ENCODE measurements at regions not wholly inside any gene's neighbourhood (a gene's known extent, or its start where the extent isn't known, plus 50 kb on each side); places are given as distances from the start of the nearest gene placed in this dataset.

DNA sequence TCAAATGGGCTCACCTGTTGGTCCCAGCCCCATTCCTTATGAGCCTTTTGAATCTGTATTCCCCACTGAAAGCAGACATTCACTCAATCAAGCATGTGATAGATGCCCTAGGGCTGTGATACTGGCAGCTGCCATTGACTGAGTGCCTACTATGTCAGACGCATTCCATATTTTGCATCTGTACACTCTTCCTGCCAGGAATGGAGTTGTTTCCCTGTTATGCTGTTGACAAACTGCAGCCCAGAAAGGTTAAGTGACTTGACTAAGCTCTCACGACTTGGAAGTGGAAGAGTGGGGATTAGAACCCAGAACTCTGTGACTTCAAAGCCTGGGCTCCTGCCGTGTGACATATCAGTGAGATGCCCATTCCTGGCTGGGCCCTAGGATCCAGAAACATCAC, 211.4 kb downstream of the RPLP1 start:
- no peaks in the 10 kb centered on the region for H3K9me2 ChIP-seq (ENCODE audit: insufficient read depth)
- H3K27me3 ChIP-seq (ENCODE audit: insufficient read depth, low read depth): no peaks in the 10 kb centered on the region
- no peak overlapping the region for H3K4me3 ChIP-seq
- no peak for DNase-seq
- no peaks in the 10 kb centered on the region for H4K20me1 ChIP-seq (ENCODE audit: insufficient read depth)
- H3K9me3 ChIP-seq (ENCODE audit: insufficient read depth, low read depth): no peaks in the 10 kb centered on the region
- H3K4me1 ChIP-seq (replicated peaks; ENCODE audit: insufficient read depth): peaks cover 41% of the 10 kb centered on the region
- POLR2A ChIA-PET (ENCODE audit: unreplicated experiment): interaction anchor here (0.7 kb wide), 1 partner anchor 10 kb away, joined by 3 read pairs; no protein-coding TSS in a partner anchor
- intact Hi-C loops (cut with micrococcal nuclease; ENCODE audit: unreplicated experiment): no loop called here
- no peak overlapping the region for H3K4me2 ChIP-seq
- BruUV-seq (replicated peaks): no TSS peak
- CTCF ChIA-PET: no interaction called here
- H3K27ac ChIP-seq: no peak overlapping the region
- no peaks in the 10 kb centered on the region for H3K79me2 ChIP-seq (ENCODE audit: low read depth)
- H3F3A ChIP-seq (ENCODE audit: insufficient read depth, low read depth): peaks cover 19% of the 10 kb centered on the region
- no peak overlapping the region for H2AFZ ChIP-seq
- TF ChIP-seq, protein P1, sequence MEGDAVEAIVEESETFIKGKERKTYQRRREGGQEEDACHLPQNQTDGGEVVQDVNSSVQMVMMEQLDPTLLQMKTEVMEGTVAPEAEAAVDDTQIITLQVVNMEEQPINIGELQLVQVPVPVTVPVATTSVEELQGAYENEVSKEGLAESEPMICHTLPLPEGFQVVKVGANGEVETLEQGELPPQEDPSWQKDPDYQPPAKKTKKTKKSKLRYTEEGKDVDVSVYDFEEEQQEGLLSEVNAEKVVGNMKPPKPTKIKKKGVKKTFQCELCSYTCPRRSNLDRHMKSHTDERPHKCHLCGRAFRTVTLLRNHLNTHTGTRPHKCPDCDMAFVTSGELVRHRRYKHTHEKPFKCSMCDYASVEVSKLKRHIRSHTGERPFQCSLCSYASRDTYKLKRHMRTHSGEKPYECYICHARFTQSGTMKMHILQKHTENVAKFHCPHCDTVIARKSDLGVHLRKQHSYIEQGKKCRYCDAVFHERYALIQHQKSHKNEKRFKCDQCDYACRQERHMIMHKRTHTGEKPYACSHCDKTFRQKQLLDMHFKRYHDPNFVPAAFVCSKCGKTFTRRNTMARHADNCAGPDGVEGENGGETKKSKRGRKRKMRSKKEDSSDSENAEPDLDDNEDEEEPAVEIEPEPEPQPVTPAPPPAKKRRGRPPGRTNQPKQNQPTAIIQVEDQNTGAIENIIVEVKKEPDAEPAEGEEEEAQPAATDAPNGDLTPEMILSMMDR (conservative IDR thresholded peaks at IDR 0.05): no peak
- TF ChIP-seq EZH2 (IDR thresholded peaks at IDR 0.05; ENCODE audit: low read depth): no peak
- H3K36me3 ChIP-seq (ENCODE audit: low read depth): no peaks in the 10 kb centered on the region

DNA sequence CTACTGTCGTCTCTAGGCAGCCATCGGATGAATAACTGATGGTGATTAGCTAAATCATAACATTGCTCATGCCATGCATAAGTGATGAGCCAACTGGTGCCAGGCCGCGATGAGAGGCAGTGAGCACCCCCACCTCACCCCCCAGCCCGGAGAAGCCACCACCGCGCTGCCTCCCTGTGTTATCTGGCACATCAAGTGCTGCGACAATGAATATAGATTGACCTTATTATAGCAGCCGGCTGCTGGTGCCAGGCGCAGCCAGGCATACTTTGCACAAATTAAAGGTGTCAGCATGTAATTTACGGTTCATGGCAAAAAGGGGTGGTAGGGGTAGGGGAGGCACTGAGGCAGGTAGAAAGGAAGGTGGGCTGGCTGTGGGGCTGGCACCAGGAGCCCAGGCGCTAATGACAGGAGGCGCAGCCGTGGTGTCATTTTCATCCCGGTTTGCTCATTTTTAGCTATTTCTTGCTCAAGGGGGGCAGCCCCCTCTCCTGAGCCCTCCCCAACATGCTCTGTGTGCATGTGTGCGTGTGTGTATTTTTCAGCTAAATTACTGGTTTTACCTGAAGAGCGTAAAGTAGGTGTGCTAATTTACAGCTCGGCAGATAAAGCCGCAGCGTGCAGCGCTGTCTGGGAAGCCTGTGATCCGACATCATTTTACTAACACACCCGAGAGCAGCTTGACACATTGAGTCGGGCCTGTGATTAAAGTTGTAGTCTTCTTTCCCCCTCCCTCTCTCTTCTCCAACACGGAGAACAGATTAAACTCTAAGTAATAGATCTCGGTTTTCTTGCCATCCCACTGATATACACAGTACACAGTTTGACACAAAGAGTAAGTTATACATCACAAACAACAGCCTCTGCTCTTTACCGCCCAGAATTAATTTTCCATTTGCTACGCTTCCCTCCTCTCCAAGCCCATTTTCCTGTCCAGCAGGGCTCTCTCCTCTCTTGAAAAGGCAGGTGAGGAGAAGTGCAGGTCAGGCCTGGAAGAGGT, 212.3 kb downstream of the RPLP1 start:
- Histone ChIP-seq H3K9me2 (ENCODE audit: insufficient read depth) (no peaks in the 10 kb centered on the region), H4K20me1 (ENCODE audit: insufficient read depth) (no peaks in the 10 kb centered on the region), H3K36me3 (ENCODE audit: low read depth) (no peaks in the 10 kb centered on the region), H3K4me2 (no peak overlapping the region), H2AFZ (no peak overlapping the region), H3F3A (ENCODE audit: insufficient read depth, low read depth) (peaks cover 10% of the 10 kb centered on the region; the same call in 1 of the 2 replicates), H3K9me3 (ENCODE audit: insufficient read depth, low read depth) (no peaks in the 10 kb centered on the region), H3K27me3 (ENCODE audit: insufficient read depth, low read depth) (no peaks in the 10 kb centered on the region), H3K79me2 (ENCODE audit: low read depth) (no peaks in the 10 kb centered on the region), H3K4me1 (replicated peaks; ENCODE audit: insufficient read depth) (peaks cover 32% of the 10 kb centered on the region), H3K27ac (no peak overlapping the region), H3K4me3 (no peak overlapping the region)
- intact Hi-C loops (cut with micrococcal nuclease; ENCODE audit: unreplicated experiment): no loop called here
- ChIA-PET POLR2A (ENCODE audit: unreplicated experiment) (no interaction called here), CTCF (no interaction called here)
- TF ChIP-seq, protein P1 (conservative IDR thresholded peaks at IDR 0.05): no peak
- no peak for TF ChIP-seq EZH2 (IDR thresholded peaks at IDR 0.05; ENCODE audit: low read depth)
- BruUV-seq (replicated peaks): no TSS peak
- DNase-seq: no peak

GRCh38 chr15:69665641-69666111, 213.1 kb downstream of the RPLP1 start:
- no TSS peak for BruUV-seq (replicated peaks)
- H3K4me3 ChIP-seq: no peak overlapping the region

More at GRCh38 chr15:69665641-69666111, 213.1 kb downstream of the RPLP1 start:
- no peak for DNase-seq
- Histone ChIP-seq H3K9me2 (ENCODE audit: insufficient read depth) (no peaks in the 10 kb centered on the region), H3F3A (ENCODE audit: insufficient read depth, low read depth) (peaks cover 2% of the 10 kb centered on the region; the same call in 1 of the 2 replicates), H4K20me1 (ENCODE audit: insufficient read depth) (no peaks in the 10 kb centered on the region), H3K4me2 (no peak overlapping the region), H3K79me2 (ENCODE audit: low read depth) (no peaks in the 10 kb centered on the region), H3K36me3 (ENCODE audit: low read depth) (no peaks in the 10 kb centered on the region), H3K27me3 (ENCODE audit: insufficient read depth, low read depth) (no peaks in the 10 kb centered on the region), H2AFZ (no peak overlapping the region), H3K27ac (no peak overlapping the region), H3K9me3 (ENCODE audit: insufficient read depth, low read depth) (no peaks in the 10 kb centered on the region), H3K4me1 (replicated peaks; ENCODE audit: insufficient read depth) (peaks cover 24% of the 10 kb centered on the region)
- TF ChIP-seq EZH2 (IDR thresholded peaks at IDR 0.05; ENCODE audit: low read depth): no peak
- TF ChIP-seq, protein P1 (conservative IDR thresholded peaks at IDR 0.05): no peak
- ChIA-PET CTCF (no interaction called here), POLR2A (ENCODE audit: unreplicated experiment) (no interaction called here)
- intact Hi-C loops (cut with micrococcal nuclease; ENCODE audit: unreplicated experiment): no loop called here

Measured in PC-9 (cell line).